NCI-H2196 (cell line): ENCODE measurements at regions not wholly inside any gene's neighbourhood (a gene's known extent, or its start where the extent isn't known, plus 50 kb on each side); places are given as distances from the start of the nearest gene placed in this dataset.

Experiments
- DNase-seq: peaks from one replicate; lab custom pipeline; 2025; ENCODE audit not compliant: unreplicated experiment; lab: John Stamatoyannopoulos, UW

DNA sequence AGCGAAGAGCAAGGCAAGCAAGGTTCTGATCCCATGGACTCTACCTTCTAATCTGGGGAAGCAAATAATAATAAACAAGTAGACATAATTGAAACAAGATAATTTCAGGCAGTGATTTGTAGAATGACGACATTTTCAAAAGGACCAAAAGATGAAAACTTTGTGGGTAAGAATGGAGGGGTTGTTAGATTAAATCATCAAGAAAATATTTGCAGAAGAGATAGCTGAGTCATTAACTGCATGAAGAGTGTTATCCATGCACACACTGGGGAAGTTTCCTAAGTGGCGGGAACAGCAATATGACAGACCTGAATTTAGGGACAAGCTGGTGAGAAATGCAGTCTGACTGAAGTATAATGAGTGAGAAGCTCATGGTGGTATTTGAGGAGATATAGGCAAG, 583.1 kb upstream of the RGS18 start:
- no peak for DNase-seq

- DNase-seq = no peak
These were observed 582.5 kb upstream of the RGS18 start for GRCh38 chr1:191575746-191576145.

DNA sequence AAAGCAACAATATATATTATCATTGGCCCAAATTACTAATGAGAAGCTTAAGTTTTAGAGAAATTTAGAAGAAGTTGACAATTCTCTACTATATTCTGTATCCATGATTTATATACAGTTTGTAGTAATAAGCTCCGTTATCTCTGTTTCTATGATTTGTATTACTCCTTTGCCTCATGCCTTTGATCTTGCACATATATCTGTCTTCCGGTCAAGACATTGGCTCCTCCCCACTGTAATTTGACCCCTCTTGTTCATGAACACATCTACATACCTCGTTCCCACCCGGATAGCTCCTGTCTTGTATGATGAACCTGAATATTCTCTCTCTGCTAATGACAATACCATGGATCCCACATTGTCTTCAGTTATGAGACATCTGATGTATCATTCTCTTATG, 581.0 kb upstream of the RGS18 start:
- DNase-seq = no peak

DNA sequence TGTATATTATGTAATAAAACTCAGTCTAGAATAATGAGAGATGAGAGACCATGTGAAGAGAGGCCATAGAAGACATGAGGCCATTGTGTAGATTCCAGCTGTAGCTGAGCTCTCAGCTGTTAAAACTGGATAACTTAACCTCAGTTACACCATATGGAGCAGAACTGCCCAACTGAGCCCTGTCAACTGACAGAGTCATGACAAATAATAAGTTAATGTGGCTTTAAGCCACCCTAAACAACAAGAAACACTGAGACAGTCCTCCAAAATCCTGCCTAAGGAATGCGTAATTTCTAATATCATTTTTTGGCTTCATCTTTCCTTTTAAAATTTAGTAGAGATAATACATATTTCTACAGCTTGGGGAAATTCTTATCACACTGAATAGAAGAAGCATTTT, 580.0 kb upstream of the RGS18 start:
- DNase-seq = no peak

- no peak for DNase-seq
These were observed 579.2 kb upstream of the RGS18 start for GRCh38 chr1:191579019-191579418.

GRCh38 chr1:191582169-191582568, 576.1 kb upstream of the RGS18 start:
- DNase-seq = no peak

GRCh38 chr1:191585095-191585494, 573.2 kb upstream of the RGS18 start:
- DNase-seq = no peak

DNA sequence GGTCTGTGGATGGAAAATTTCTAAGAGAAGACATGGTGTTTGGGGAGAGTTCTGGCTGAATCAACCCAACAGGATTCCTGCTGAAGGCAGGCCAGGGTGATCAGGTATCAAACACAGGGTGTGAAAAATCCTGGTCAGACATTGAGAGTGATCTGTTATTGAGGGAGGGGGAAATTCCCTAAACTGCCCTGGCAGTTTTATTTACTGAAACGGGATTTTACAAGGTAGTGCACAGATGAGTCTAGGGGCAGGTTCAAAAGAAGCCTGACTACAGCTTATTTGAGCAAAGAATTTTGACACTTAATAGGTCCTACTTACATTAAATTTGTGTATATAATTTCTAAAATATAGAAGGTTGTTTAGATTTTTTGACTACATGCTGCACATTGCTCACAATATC, 569.4 kb upstream of the RGS18 start:
- DNase-seq = no peak

DNA sequence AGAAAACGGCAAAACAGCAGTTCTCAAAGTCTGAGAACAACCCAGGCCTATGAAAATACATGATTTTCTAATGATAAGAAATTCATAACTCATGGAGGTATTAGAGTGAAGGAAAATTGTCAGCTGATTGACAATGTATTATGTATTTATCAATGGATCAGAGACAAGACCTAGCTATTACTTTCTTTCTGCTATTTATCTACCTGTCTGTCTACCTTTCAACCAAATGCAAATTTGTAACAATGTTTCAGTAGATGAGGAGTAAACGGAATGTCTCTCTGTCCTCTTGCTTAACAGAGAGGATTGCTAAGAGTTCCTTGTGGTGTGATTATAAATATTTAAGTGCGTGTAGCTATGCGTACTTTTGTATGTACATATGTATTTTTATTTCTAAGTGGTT, 568.7 kb upstream of the RGS18 start:
- DNase-seq = no peak

GRCh38 chr1:191590578-191590977, 567.7 kb upstream of the RGS18 start:
- no peak for DNase-seq

- DNase-seq = no peak
These were observed 566.2 kb upstream of the RGS18 start for GRCh38 chr1:191592039-191592438.

DNA sequence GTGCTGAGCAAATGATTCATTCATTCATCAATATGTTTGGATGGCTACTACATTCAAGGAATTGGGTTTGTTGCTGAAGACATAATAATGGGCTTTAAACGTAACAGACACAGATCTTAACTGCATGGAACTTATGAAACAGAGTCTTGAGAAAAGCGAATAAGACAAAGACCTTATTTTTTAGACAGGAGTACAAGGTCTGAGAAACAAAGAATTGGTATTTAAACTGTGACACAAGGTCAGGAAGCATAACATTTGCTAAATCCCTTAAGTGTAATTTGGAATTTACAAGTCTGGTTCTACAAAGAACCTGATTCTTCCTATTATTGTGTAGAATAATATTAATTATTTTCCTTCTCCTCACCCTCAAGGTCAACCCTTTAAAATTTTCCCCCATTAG, 565.4 kb upstream of the RGS18 start:
- DNase-seq = no peak

DNA sequence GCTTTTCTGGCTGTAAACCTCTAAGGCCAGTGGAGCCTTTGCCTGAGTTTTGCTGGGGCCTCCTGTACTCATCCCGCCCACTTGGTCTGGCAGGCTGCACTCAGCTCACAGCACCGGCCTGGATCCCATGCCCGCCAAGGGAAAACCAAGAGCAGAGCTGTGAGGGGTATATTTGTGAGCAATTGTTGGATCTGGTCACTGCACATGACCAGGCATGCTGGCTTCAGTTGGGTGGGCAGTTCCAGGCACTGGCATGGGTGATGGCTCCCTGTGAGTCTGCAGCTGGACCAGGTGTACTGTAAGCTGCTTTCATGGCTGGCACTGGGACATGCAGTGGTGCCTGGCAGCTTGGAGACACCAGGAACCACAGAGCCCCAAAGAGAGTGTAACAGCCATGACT, 563.1 kb upstream of the RGS18 start:
- no peak for DNase-seq

GRCh38 chr1:191608367-191608766, 549.9 kb upstream of the RGS18 start:
- peak; percentile 33 for DNase-seq

GRCh38 chr1:191609305-191609704, 549.0 kb upstream of the RGS18 start:
- no peak for DNase-seq

DNA sequence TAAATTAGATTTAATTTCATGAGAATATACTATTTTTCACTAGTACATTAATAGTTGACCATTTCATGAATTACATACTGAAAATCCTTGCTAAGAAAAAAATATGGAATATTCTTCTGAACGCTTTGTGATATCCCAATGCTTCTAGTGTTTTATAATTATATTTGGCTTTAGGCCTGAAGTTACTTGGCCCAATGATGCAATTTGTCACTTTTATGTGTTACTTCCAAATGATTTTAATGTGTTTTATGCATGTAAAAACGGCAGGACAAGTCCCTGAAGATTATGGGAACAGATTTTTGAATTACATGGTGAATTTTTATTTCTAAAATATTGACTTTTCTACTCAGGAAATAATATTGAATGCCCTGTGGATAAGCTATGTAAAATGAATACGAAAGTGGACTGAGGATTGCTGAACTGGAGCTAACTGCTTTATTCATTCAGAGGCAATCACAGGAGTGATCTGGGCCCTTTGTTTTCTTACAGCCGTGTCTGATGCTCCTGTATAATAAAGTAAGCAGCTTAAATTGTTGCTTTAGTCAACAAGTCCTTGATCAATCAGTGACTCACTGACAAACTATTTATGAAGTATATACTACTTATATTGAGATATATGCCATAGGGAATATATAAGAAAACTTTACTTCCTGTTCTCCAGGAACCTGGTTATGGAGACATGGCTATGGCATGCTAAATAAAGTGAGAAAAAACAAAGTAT, 543.0 kb upstream of the RGS18 start:
- DNase-seq = no peak

DNA sequence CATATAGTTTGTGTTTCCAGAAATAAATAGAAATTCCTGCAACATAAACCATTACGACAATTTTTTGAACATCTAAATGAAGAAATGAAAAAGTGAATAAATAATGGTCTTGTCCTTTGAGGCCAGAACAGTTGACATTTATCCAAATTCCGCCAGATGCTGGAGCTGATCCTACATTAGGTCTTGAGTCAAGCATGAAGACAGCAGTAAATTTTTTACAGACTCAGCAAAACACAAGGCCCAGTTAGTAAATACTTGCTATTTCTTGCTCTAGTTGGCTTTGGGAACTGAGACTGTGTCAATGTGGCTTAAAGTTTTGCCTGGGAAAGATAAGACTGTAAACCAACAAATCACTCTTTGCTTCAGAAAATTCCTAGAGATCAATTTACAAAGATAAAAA, 540.1 kb upstream of the RGS18 start:
- DNase-seq = no peak

DNA sequence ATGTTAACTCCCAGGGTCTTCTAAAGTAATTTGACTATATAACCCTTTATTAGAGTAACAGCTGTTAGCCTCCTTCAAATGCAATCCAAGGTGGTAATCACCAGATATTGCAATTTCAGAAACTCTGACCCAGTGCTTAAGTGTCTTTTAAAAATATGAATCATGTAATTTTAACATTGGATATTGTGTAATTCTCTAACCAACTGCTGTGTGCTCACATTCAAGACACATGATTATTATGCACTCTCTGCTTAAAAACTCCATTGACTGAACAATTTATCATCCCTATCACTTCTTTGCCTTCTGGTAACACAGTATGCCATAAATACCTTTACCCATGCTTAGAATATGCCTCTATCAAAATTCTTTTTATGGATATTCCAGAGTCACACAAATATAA, 537.4 kb upstream of the RGS18 start:
- DNase-seq = no peak

- no peak for DNase-seq
These were observed 534.2 kb upstream of the RGS18 start for GRCh38 chr1:191624044-191624443.

GRCh38 chr1:191629836-191630235, 528.4 kb upstream of the RGS18 start:
- no peak for DNase-seq

- DNase-seq = no peak
These were observed 523.3 kb upstream of the RGS18 start for GRCh38 chr1:191634801-191635508.

GRCh38 chr1:191636345-191636744, 521.9 kb upstream of the RGS18 start:
- no peak for DNase-seq
